OCI-LY7 (cell line): ENCODE measurements at regions not wholly inside any gene's neighbourhood (a gene's known extent, or its start where the extent isn't known, plus 50 kb on each side); places are given as distances from the start of the nearest gene placed in this dataset.

Experiments used
- BruUV-seq: library from RNA; stranded (reverse); fragments of 400-500 nt; replicated peaks from 2 replicates; lab custom pipeline; 2021; lab: Mats Ljungman, UMichigan
- CTCF ChIA-PET: fragments of 300-600 bp; sonication (Branson Sonifier 250); formaldehyde crosslinking; loops from one replicate; lab custom pipeline; 2022; ENCODE audit warnings: antibody characterized with exemption; ENCODE audit not compliant: unreplicated experiment; lab: Charles Lee
- POLR2A ChIA-PET: fragments of 300-600 bp; sonication (Branson Sonifier 250); formaldehyde crosslinking; loops from one replicate; lab custom pipeline; 2022; ENCODE audit warnings: antibody characterized with exemption; lab: Charles Lee
- DNase-seq: peaks from one replicate; pipeline ENCODE4 v3.0.0-alpha.2; 2015; ENCODE audit warnings: low spot score
- H2AFZ ChIP-seq: fragments of 200-600 bp; sonication (generic), shearing (Covaris generic); 2 replicates; pipeline ENCODE4 v1.6.1; 2014; ENCODE audit warnings: mild to moderate bottlenecking, antibody characterized with exemption, low read length, moderate library complexity
- H3K27ac ChIP-seq: fragments of 200-600 bp; sonication (generic); 2 replicates; pipeline ENCODE4 v1.5.1; 2014; ENCODE audit warnings: mixed run types, low read depth, mild to moderate bottlenecking, moderate library complexity, low read length, inconsistent platforms; ENCODE audit not compliant: poor library complexity, severe bottlenecking
- H3K36me3 ChIP-seq: fragments of 200-600 bp; sonication (generic); 2 replicates; pipeline ENCODE4 v1.6.1; 2014; ENCODE audit warnings: mild to moderate bottlenecking, antibody characterized with exemption, low read length, moderate library complexity, mixed read lengths; ENCODE audit not compliant: insufficient read depth
- H3K4me1 ChIP-seq: fragments of 200-600 bp; sonication (generic); 2 replicates; pipeline ENCODE4 v1.5.1; 2014; ENCODE audit warnings: mild to moderate bottlenecking, low read length; ENCODE audit not compliant: insufficient read depth, poor library complexity, severe bottlenecking
- H3K4me2 ChIP-seq: fragments of 200-600 bp; sonication (generic); 2 replicates; pipeline ENCODE4 v1.6.1; 2014; ENCODE audit warnings: mild to moderate bottlenecking, low read length
- H3K4me3 ChIP-seq: fragments of 200-600 bp; sonication (generic); 2 replicates; pipeline ENCODE4 v1.5.1; 2014; ENCODE audit warnings: mild to moderate bottlenecking, low read depth, low read length; ENCODE audit not compliant: poor library complexity, severe bottlenecking
- H3K79me2 ChIP-seq: fragments of 200-600 bp; sonication (generic); 2 replicates; pipeline ENCODE4 v1.6.1; 2016; ENCODE audit warnings: low read depth, mild to moderate bottlenecking, low read length, moderate library complexity, mixed read lengths; ENCODE audit not compliant: insufficient read depth
- H3K9me2 ChIP-seq: fragments of 200-600 bp; sonication (generic); 2 replicates; pipeline ENCODE4 v1.6.1; 2016; ENCODE audit warnings: mild to moderate bottlenecking, low read length, mixed read lengths; ENCODE audit not compliant: insufficient read depth
- H3K9me3 ChIP-seq: fragments of 200-600 bp; sonication (generic); 2 replicates; pipeline ENCODE4 v1.6.1; 2014; ENCODE audit warnings: mild to moderate bottlenecking, mixed run types, low read length, mixed read lengths
- H4K20me1 ChIP-seq: fragments of 200-600 bp; sonication (generic); 2 replicates; pipeline ENCODE4 v1.6.1; 2014; ENCODE audit warnings: mild to moderate bottlenecking, antibody characterized with exemption, low read length, moderate library complexity, mixed read lengths; ENCODE audit not compliant: insufficient read depth
- EZH2phosphoT487 ChIP-seq: fragments of 200-600 bp; sonication (generic); IDR thresholded peaks from 2 replicates; pipeline ENCODE4 v1.6.1; 2018; ENCODE audit warnings: low read depth, borderline replicate concordance, mild to moderate bottlenecking, mixed run types, antibody characterized with exemption, low read length, moderate library complexity, mixed read lengths
- intact Hi-C: fragments of 100-400 bp; cut with micrococcal nuclease; formaldehyde crosslinking; loops from one replicate; pipeline ENCODE4 v1.10.0; 2022; ENCODE audit not compliant: unreplicated experiment
- TF ChIP-seq, protein P1 (sequence below): fragments of 200-600 bp; sonication (generic); conservative IDR thresholded peaks from 2 replicates; pipeline ENCODE4 v1.5.1; 2014; ENCODE audit warnings: mild to moderate bottlenecking, antibody characterized with exemption, low read length, moderate library complexity, mixed read lengths

DNA sequence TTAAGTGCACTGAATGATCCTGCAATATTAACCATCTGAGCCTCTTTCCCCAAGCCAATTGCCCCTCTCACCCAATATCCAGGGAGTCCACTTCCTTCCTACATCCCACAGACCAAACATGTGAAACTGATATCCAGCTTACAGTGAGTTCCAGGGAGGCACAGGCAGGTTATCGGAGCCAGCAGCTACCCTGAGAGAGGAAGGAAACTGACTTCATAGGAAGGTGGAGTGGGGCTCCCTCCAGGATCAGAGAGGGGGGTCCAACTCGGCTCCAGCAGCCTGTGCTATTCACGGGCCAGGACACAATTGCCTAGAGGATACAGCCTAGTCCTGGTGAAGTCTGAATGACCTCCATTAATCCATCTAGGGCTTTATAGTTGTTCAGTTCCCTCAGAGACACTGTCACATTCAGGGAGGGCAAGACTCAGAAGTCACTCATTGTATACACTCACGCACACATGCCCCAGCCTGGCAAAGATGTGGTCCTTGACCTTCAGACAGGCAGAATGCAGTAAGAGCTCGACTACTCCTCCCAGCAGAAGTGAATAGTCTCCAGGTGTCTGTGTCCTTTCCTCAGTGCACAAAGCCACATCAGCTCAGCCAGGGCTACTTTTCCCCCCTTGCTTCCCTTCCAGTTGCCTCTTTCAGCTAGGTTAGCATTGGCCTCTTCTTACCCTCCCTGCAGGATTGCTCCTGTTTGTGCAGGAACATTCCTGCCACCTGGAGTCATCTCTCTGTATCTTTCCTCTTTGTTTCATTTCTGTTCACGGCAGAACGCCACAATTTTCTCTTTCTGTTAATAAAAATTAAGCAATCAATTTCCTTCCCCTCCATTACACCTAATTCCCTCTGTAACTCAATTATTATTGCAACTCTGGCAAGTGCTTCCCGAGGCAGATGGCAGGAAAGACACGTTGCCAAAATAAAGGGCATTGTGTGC lies 501.7 kb downstream of the ARHGEF28 start:
- no TSS peak for BruUV-seq
- intact Hi-C loops: no loop called here
- H3K27ac ChIP-seq: no peak overlapping the region
- H2AFZ ChIP-seq: no peak overlapping the region
- no peak overlapping the region for H3K4me2 ChIP-seq
- TF ChIP-seq EZH2phosphoT487: no peak
- TF ChIP-seq, protein P1, sequence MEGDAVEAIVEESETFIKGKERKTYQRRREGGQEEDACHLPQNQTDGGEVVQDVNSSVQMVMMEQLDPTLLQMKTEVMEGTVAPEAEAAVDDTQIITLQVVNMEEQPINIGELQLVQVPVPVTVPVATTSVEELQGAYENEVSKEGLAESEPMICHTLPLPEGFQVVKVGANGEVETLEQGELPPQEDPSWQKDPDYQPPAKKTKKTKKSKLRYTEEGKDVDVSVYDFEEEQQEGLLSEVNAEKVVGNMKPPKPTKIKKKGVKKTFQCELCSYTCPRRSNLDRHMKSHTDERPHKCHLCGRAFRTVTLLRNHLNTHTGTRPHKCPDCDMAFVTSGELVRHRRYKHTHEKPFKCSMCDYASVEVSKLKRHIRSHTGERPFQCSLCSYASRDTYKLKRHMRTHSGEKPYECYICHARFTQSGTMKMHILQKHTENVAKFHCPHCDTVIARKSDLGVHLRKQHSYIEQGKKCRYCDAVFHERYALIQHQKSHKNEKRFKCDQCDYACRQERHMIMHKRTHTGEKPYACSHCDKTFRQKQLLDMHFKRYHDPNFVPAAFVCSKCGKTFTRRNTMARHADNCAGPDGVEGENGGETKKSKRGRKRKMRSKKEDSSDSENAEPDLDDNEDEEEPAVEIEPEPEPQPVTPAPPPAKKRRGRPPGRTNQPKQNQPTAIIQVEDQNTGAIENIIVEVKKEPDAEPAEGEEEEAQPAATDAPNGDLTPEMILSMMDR: no peak
- no peak overlapping the region for H3K4me3 ChIP-seq
- ChIA-PET POLR2A (no interaction called here), CTCF (no interaction called here)
- no peaks in the 10 kb centered on the region for H3K79me2 ChIP-seq
- H3K4me1 ChIP-seq: no peaks in the 10 kb centered on the region
- no peaks in the 10 kb centered on the region for H3K9me2 ChIP-seq
- no peaks in the 10 kb centered on the region for H4K20me1 ChIP-seq
- no peaks in the 10 kb centered on the region for H3K9me3 ChIP-seq
- DNase-seq: no peak
- no peaks in the 10 kb centered on the region for H3K36me3 ChIP-seq

- no TSS peak for BruUV-seq
- CTCF ChIA-PET: no interaction called here
These were observed 500.3 kb downstream of the ARHGEF28 start for GRCh38 chr5:74126294-74126693.

More at GRCh38 chr5:74126294-74126693, 500.3 kb downstream of the ARHGEF28 start:
- no peak for DNase-seq
- Histone ChIP-seq H3K9me2 (no peaks in the 10 kb centered on the region), H3K27ac (no peak overlapping the region), H4K20me1 (no peaks in the 10 kb centered on the region), H3K79me2 (no peaks in the 10 kb centered on the region), H3K9me3 (no peaks in the 10 kb centered on the region), H3K4me3 (no peak overlapping the region), H2AFZ (no peak overlapping the region), H3K4me2 (no peak overlapping the region), H3K36me3 (no peaks in the 10 kb centered on the region), H3K4me1 (no peaks in the 10 kb centered on the region)
- TF ChIP-seq, protein P1: no peak
- TF ChIP-seq EZH2phosphoT487: no peak
- intact Hi-C loops: no loop called here
- POLR2A ChIA-PET: no interaction called here
